Gastrocnemius medialis (tissue), 4 donors: ENCODE measurements at regions not wholly inside any gene's neighbourhood (a gene's known extent, or its start where the extent isn't known, plus 50 kb on each side); places are given as distances from the start of the nearest gene placed in this dataset.
A peak's percentile ranks its signal among the peaks of the same experiment; 100 is the strongest.

Source experiments
- ATAC-seq, 2 donors: fragments of 150-250 bp; one replicate each; pipeline ENCODE4 v1.9.1; 2016
- DNase-seq, 2 donors: peaks; one replicate each; pipeline ENCODE4 v3.0.0-alpha.2; 2019
- H3K27ac ChIP-seq, 4 donors: fragments of 200-600 bp; sonication (generic); 1 replicate in 1 of 4; 2 replicates in 3 of 4; pipeline ENCODE4 v1.5.1; 2016 to 2018; ENCODE audit warnings: mild to moderate bottlenecking in 2 of 4, moderate library complexity in 1 of 4
- H3K27me3 ChIP-seq, 3 donors: fragments of 200-600 bp; sonication (generic) in 2 of 3; 1 replicate in 1 of 3; 2 replicates in 2 of 3; pipeline versions ENCODE4 v1.5.1 to v1.6.0; 2016 to 2019; ENCODE audit warnings: mild to moderate bottlenecking in 1 of 3, moderate library complexity in 1 of 3
- H3K36me3 ChIP-seq, 2 donors: fragments of 200-600 bp; sonication (generic) in 1 of 2; one replicate each; pipeline ENCODE4 v1.5.1; 2017 to 2018
- H3K4me1 ChIP-seq, 2 donors: fragments of 200-600 bp; sonication (generic) in 1 of 2; one replicate each; pipeline ENCODE4 v1.5.1; 2016 to 2017; ENCODE audit warnings: mild to moderate bottlenecking in 2 of 2
- H3K4me3 ChIP-seq, 4 donors: fragments of 200-600 bp; sonication (generic) in 3 of 4; 1 replicate in 1 of 4; 2 replicates in 3 of 4; pipeline ENCODE4 v1.5.1; 2016 to 2019; ENCODE audit warnings: mild to moderate bottlenecking in 2 of 4
- H3K9me3 ChIP-seq, 3 donors: fragments of 200-600 bp; sonication (generic) in 2 of 3; 1 replicate in 1 of 3; 2 replicates in 2 of 3; pipeline ENCODE4 v1.5.1; 2016 to 2019
- POLR2A ChIP-seq, 2 donors: fragments of 450-650 bp; IDR thresholded peaks; one replicate each; pipeline ENCODE4 v1.6.1; 2017; ENCODE audit warnings: antibody characterized with exemption in 2 of 2, mild to moderate bottlenecking in 2 of 2, moderate library complexity in 2 of 2
- in situ Hi-C, 4 donors: fragments of 200-750 bp; cut with MboI; loops; one replicate each; pipeline versions ENCODE4 v1.15.0 to v1.8.0; 2017; ENCODE audit warnings: low sequenced_read_pairs in 4 of 4
- intact Hi-C: fragments of 100-400 bp; cut with DNase I; formaldehyde crosslinking; loops from one replicate; pipeline ENCODE4 v1.15.1; 2023; ENCODE audit warnings: low total_unique reads
- TF ChIP-seq, protein P1 (sequence below), 5 experiments: fragments of 450-650 bp in 3 of 5; fragments of 200-600 bp in 2 of 5; sonication (generic) in 2 of 5; IDR thresholded peaks in 4 of 5; conservative IDR thresholded peaks in 1 of 5; 1 replicate in 4 of 5; 2 replicates in 1 of 5; pipeline ENCODE4 v1.5.1; 2016 to 2019; ENCODE audit warnings: antibody characterized with exemption in 5 of 5, mild to moderate bottlenecking in 3 of 5, moderate library complexity in 3 of 5

- Histone ChIP-seq H3K9me3 (no peaks in the 10 kb centered on the region), H3K27ac (no peak overlapping the region), H3K27me3 (no peaks in the 10 kb centered on the region), H3K4me3 (no peak overlapping the region), H3K4me1 (peaks cover 9 to 10% of the 10 kb centered on the region in 2 donors), H3K36me3 (no peaks in the 10 kb centered on the region)
- intact Hi-C loops = no loop called here
- in situ Hi-C loops = no loop called here
- ATAC-seq (no peak), DNase-seq (no peak)
- TF ChIP-seq, protein P1, sequence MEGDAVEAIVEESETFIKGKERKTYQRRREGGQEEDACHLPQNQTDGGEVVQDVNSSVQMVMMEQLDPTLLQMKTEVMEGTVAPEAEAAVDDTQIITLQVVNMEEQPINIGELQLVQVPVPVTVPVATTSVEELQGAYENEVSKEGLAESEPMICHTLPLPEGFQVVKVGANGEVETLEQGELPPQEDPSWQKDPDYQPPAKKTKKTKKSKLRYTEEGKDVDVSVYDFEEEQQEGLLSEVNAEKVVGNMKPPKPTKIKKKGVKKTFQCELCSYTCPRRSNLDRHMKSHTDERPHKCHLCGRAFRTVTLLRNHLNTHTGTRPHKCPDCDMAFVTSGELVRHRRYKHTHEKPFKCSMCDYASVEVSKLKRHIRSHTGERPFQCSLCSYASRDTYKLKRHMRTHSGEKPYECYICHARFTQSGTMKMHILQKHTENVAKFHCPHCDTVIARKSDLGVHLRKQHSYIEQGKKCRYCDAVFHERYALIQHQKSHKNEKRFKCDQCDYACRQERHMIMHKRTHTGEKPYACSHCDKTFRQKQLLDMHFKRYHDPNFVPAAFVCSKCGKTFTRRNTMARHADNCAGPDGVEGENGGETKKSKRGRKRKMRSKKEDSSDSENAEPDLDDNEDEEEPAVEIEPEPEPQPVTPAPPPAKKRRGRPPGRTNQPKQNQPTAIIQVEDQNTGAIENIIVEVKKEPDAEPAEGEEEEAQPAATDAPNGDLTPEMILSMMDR (IDR thresholded peaks at IDR 0.05 in 4 of 5, conservative IDR thresholded peaks at IDR 0.05 in 1 of 5) = no peak
- TF ChIP-seq POLR2A (IDR thresholded peaks at IDR 0.05) = no peak
Observed at GRCh38 chr2:144240656-144241339, 279.1 kb downstream of the ZEB2 start.

- H3K9me3 ChIP-seq = no peaks in the 10 kb centered on the region
Observed at GRCh38 chr2:144239726-144240125, 280.2 kb downstream of the ZEB2 start.

DNA sequence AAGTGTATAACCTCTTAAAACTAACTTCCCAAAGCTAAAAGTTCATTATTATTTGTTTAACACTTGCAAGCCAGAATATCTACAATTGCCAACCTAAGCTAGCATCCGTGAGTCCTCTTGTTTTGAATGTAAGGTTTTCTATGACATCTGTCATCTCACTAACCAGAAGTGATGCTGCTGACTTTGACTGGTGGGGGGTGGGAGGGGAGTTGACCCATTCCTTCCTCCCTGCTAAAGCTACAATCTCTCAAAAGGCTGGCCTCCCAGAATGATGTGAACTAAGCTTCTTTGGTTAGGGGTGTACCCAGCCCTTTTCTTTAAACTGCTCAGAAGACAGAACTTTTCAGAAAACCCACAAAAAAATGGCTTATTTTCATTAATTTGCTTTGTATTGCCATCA, 280.6 kb downstream of the ZEB2 start:
- DNase-seq (no peak), ATAC-seq (no peak)
- in situ Hi-C loops (no loop called here), intact Hi-C loops (no loop called here)
- TF ChIP-seq POLR2A (IDR thresholded peaks at IDR 0.05) = no peak
- TF ChIP-seq, protein P1 (IDR thresholded peaks at IDR 0.05 in 4 of 5, conservative IDR thresholded peaks at IDR 0.05 in 1 of 5) = no peak
- H3K36me3 ChIP-seq = no peaks in the 10 kb centered on the region
- no peak overlapping the region for H3K4me3 ChIP-seq
- no peaks in the 10 kb centered on the region for H3K27me3 ChIP-seq
- peaks cover 9 to 10% of the 10 kb centered on the region in 2 donors for H3K4me1 ChIP-seq
- H3K27ac ChIP-seq = no peak overlapping the region
- H3K9me3 ChIP-seq = no peaks in the 10 kb centered on the region

More at GRCh38 chr2:144239726-144240125, 280.2 kb downstream of the ZEB2 start:
- Histone ChIP-seq H3K27me3 (no peaks in the 10 kb centered on the region), H3K27ac (no peak overlapping the region), H3K4me3 (no peak overlapping the region), H3K4me1 (peaks cover 9 to 10% of the 10 kb centered on the region in 2 donors), H3K36me3 (no peaks in the 10 kb centered on the region)
- intact Hi-C loops (no loop called here), in situ Hi-C loops (no loop called here)
- no peak for ATAC-seq
- DNase-seq = no peak
- no peak for TF ChIP-seq POLR2A (IDR thresholded peaks at IDR 0.05)
- TF ChIP-seq, protein P1 (IDR thresholded peaks at IDR 0.05 in 4 of 5, conservative IDR thresholded peaks at IDR 0.05 in 1 of 5) = no peak

DNA sequence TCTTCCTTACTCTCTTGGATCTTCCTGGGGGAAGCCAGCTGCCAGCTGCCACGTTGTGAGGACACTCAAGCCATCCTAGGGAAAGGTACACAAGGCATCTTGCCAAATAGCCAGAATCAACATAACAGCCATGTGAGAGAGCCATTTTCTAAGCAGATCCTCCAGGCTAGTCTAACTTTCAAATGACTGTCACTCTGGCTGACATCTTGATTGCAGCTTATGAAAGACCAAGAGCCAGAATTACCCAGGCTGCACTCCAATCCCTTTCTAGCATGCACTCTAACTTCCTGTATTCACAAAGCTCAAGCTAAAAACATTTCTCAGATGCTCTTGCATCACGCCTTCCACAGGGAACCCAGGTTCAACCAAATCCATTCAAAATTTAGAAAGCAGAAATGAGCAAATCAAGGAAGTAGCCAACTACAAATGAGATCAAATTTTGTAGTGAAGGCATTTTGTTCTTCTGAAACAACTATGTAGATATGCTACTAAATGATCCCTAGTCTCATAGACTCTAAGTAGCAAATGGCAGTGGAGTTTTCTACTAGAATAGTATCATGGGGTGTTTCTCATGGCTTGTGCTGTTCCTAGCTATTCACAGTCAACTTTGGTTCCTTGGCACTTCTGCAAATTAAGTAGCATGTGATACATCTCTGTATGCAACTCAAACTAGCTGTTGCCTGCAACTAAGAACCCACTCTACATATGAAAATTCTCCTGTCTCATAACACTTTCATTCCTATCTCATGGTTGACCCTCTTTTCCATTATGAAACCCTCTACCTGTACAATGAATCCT, 281.9 kb downstream of the ZEB2 start:
- Histone ChIP-seq H3K4me3 (no peak overlapping the region), H3K36me3 (no peaks in the 10 kb centered on the region), H3K27me3 (no peaks in the 10 kb centered on the region), H3K27ac (no peak overlapping the region), H3K4me1 (peaks cover 9 to 10% of the 10 kb centered on the region in 2 donors), H3K9me3 (no peaks in the 10 kb centered on the region)
- DNase-seq = peak in 1 of 2 donors; percentile 24
- ATAC-seq = peak; percentile 46 to 58
- intact Hi-C loops = no loop called here
- no peak for TF ChIP-seq POLR2A (IDR thresholded peaks at IDR 0.05)
- TF ChIP-seq, protein P1 (IDR thresholded peaks at IDR 0.05 in 4 of 5, conservative IDR thresholded peaks at IDR 0.05 in 1 of 5) = no peak
- in situ Hi-C loops = no loop called here
